ENCODE measurements at regions not wholly inside any gene's neighbourhood (a gene's known extent, or its start where the extent isn't known, plus 50 kb on each side); places are given as distances from the start of the nearest gene placed in this dataset.

DNA sequence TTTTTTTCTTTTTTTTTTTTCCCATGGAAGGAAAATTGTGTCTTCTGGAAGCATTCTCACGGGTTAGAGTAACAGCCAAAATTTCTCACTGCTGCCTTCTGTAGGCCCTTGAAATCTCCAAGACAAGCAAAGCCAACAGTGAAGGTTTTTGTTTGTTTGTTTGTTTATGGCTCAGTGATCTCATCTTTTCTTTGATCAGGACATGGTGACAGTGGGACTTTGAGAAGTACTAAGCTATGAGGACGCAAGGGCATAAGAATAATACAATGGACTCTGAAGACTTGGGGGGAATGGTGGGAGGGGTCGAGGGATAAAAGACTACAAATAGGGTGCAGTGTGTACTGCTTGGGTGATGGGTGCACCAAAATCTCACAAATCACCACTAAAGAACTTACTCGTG is 419.4 kb downstream of the PTPRC start:
- TF ChIP-seq, protein P1, sequence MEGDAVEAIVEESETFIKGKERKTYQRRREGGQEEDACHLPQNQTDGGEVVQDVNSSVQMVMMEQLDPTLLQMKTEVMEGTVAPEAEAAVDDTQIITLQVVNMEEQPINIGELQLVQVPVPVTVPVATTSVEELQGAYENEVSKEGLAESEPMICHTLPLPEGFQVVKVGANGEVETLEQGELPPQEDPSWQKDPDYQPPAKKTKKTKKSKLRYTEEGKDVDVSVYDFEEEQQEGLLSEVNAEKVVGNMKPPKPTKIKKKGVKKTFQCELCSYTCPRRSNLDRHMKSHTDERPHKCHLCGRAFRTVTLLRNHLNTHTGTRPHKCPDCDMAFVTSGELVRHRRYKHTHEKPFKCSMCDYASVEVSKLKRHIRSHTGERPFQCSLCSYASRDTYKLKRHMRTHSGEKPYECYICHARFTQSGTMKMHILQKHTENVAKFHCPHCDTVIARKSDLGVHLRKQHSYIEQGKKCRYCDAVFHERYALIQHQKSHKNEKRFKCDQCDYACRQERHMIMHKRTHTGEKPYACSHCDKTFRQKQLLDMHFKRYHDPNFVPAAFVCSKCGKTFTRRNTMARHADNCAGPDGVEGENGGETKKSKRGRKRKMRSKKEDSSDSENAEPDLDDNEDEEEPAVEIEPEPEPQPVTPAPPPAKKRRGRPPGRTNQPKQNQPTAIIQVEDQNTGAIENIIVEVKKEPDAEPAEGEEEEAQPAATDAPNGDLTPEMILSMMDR (IDR thresholded peaks at IDR 0.05; ENCODE audit: insufficient read depth, low read depth, low read length), result no peak
- TF ChIP-seq EZH2 (IDR thresholded peaks at IDR 0.05; ENCODE audit: insufficient read depth, low read length), result no peak

Measured in astrocyte (in vitro differentiated cells and primary cell).